Activated CD4-positive, alpha-beta T cell treated with anti-CD3 and anti-CD28 coated beads, Interleukin-2, amount 50 U/mL, for 1 hour (primary cell): ENCODE measurements at regions not wholly inside any gene's neighbourhood (a gene's known extent, or its start where the extent isn't known, plus 50 kb on each side); places are given as distances from the start of the nearest gene placed in this dataset.

Experiments used
- DNase-seq: peaks from one replicate; pipeline ENCODE4 v3.0.0-alpha.2; 2020

- DNase-seq = no peak
Observed at GRCh38 chr9:107213080-107213479, 70.0 kb upstream of the RAD23B start.

GRCh38 chr9:107213561-107214028 lies 69.5 kb upstream of the RAD23B start:
- DNase-seq = no peak

- DNase-seq = no peak
Observed at GRCh38 chr9:107214381-107214780, 68.7 kb upstream of the RAD23B start.

GRCh38 chr9:107214915-107215314 lies 68.2 kb upstream of the RAD23B start:
- DNase-seq = no peak

- no peak for DNase-seq
Observed at GRCh38 chr9:107215381-107215780, 67.7 kb upstream of the RAD23B start.

GRCh38 chr9:107216329-107216728 lies 66.8 kb upstream of the RAD23B start:
- no peak for DNase-seq

- no peak for DNase-seq
Observed at GRCh38 chr9:107218829-107219485, 64.1 kb upstream of the RAD23B start.

- DNase-seq = no peak
Observed at GRCh38 chr9:107219486-107220077, 63.5 kb upstream of the RAD23B start.

- no peak for DNase-seq
Observed at GRCh38 chr9:107221321-107221720, 61.8 kb upstream of the RAD23B start.

GRCh38 chr9:107222020-107222522 lies 61.0 kb upstream of the RAD23B start:
- no peak for DNase-seq

GRCh38 chr9:107223381-107223780 lies 59.7 kb upstream of the RAD23B start:
- DNase-seq = no peak

GRCh38 chr9:107224252-107224651 lies 58.8 kb upstream of the RAD23B start:
- DNase-seq = no peak

- DNase-seq = no peak
Observed at GRCh38 chr9:107226421-107226820, 56.7 kb upstream of the RAD23B start.

- no peak for DNase-seq
Observed at GRCh38 chr9:107227774-107228173, 55.3 kb upstream of the RAD23B start.

GRCh38 chr9:107228496-107229039 lies 54.5 kb upstream of the RAD23B start:
- no peak for DNase-seq

- DNase-seq = no peak
Observed at GRCh38 chr9:107229241-107229741, 53.8 kb upstream of the RAD23B start.
